H1 (cell line): ENCODE measurements at regions not wholly inside any gene's neighbourhood (a gene's known extent, or its start where the extent isn't known, plus 50 kb on each side); places are given as distances from the start of the nearest gene placed in this dataset.

Source experiments
- BACH1 ChIP-seq: IDR thresholded peaks from 2 replicates; pipeline ENCODE4 v1.6.1; 2012; ENCODE audit warnings: low read length, improper control_type of control experiment
- EGR1 ChIP-seq: IDR thresholded peaks from 2 replicates; pipeline ENCODE4 v1.6.1; 2011; ENCODE audit warnings: low read depth, low read length, borderline replicate concordance
- NRF1 ChIP-seq: IDR thresholded peaks from 2 replicates; pipeline ENCODE4 v1.6.1; 2011; ENCODE audit warnings: mild to moderate bottlenecking, low read depth, low read length, improper control_type of control experiment
- YY1 ChIP-seq: IDR thresholded peaks from 2 replicates; pipeline ENCODE4 v1.6.1; 2011; ENCODE audit warnings: low read depth, mild to moderate bottlenecking, low read length

GRCh38 chr6:168223150-168223549 lies 96.4 kb downstream of the DACT2 start (continued):
- TF ChIP-seq YY1 = no peak
- no peak for TF ChIP-seq NRF1
- TF ChIP-seq EGR1 = no peak
- no peak for TF ChIP-seq BACH1
- TF ChIP-seq, all 59 proteins: peak for 0
